ENCODE measurements at regions not wholly inside any gene's neighbourhood (a gene's known extent, or its start where the extent isn't known, plus 50 kb on each side); places are given as distances from the start of the nearest gene placed in this dataset.
A peak's percentile ranks its signal among the peaks of the same experiment; 100 is the strongest.
"Not testable (repeated sequence)": the region's sequence is repeated elsewhere in the genome, so short reads cannot be mapped to it uniquely, and the experiment has no call there.

- H3K27me3 ChIP-seq (ENCODE audit: insufficient read depth, insufficient read length); H3K36me3 ChIP-seq (ENCODE audit: insufficient read depth, insufficient read length, low read length); H3K4me1 ChIP-seq (ENCODE audit: insufficient read depth, insufficient read length); H3K9ac ChIP-seq (ENCODE audit: insufficient read length, low read depth); DNase-seq (ENCODE audit: low read depth, low spot score); H3K9me3 ChIP-seq (ENCODE audit: insufficient read depth, low read length); H3K4me3 ChIP-seq (ENCODE audit: insufficient read length, low read depth): not testable (repeated sequence)
Observed at GRCh38 chrX:63160340-63160739, 190.8 kb downstream of the SPIN4 start.

- not testable (repeated sequence) for H3K4me1 ChIP-seq (ENCODE audit: insufficient read depth, insufficient read length); H3K27me3 ChIP-seq (ENCODE audit: insufficient read depth, insufficient read length); H3K9ac ChIP-seq (ENCODE audit: insufficient read length, low read depth); H3K9me3 ChIP-seq (ENCODE audit: insufficient read depth, low read length); H3K4me3 ChIP-seq (ENCODE audit: insufficient read length, low read depth); DNase-seq (ENCODE audit: low read depth, low spot score); H3K36me3 ChIP-seq (ENCODE audit: insufficient read depth, insufficient read length, low read length)
Observed at GRCh38 chrX:63145526-63145925, 205.6 kb downstream of the SPIN4 start.

- not testable (repeated sequence) for H3K9me3 ChIP-seq (ENCODE audit: insufficient read depth, low read length); DNase-seq (ENCODE audit: low read depth, low spot score); H3K9ac ChIP-seq (ENCODE audit: insufficient read length, low read depth); H3K27me3 ChIP-seq (ENCODE audit: insufficient read depth, insufficient read length); H3K36me3 ChIP-seq (ENCODE audit: insufficient read depth, insufficient read length, low read length); H3K4me1 ChIP-seq (ENCODE audit: insufficient read depth, insufficient read length); H3K4me3 ChIP-seq (ENCODE audit: insufficient read length, low read depth)
Observed at GRCh38 chrX:63142588-63142987, 208.5 kb downstream of the SPIN4 start.

GRCh38 chrX:63135859-63136258 is 215.3 kb downstream of the SPIN4 start:
- not testable (repeated sequence) for H3K27me3 ChIP-seq (ENCODE audit: insufficient read depth, insufficient read length); H3K4me1 ChIP-seq (ENCODE audit: insufficient read depth, insufficient read length); DNase-seq (ENCODE audit: low read depth, low spot score); H3K4me3 ChIP-seq (ENCODE audit: insufficient read length, low read depth); H3K9me3 ChIP-seq (ENCODE audit: insufficient read depth, low read length); H3K36me3 ChIP-seq (ENCODE audit: insufficient read depth, insufficient read length, low read length); H3K9ac ChIP-seq (ENCODE audit: insufficient read length, low read depth)

GRCh38 chrX:63128509-63128908 is 222.6 kb downstream of the SPIN4 start:
- Histone ChIP-seq H3K27me3 (ENCODE audit: insufficient read depth, insufficient read length) (no peaks in the 10 kb centered on the region), H3K4me1 (ENCODE audit: insufficient read depth, insufficient read length) (no peaks in the 10 kb centered on the region), H3K36me3 (ENCODE audit: insufficient read depth, insufficient read length, low read length) (no peaks in the 10 kb centered on the region), H3K9me3 (ENCODE audit: insufficient read depth, low read length) (no peaks in the 10 kb centered on the region), H3K9ac (ENCODE audit: insufficient read length, low read depth) (no peak overlapping the region), H3K4me3 (ENCODE audit: insufficient read length, low read depth) (no peak overlapping the region)
- TF ChIP-seq SUZ12 (IDR thresholded peaks at IDR 0.05; ENCODE audit: extremely low read depth, insufficient read depth, insufficient read length): no peak
- TF ChIP-seq ZNF274 (IDR thresholded peaks at IDR 0.05; ENCODE audit: low read depth, low read length): no peak
- peak; percentile 47 for DNase-seq (ENCODE audit: low read depth, low spot score)

GRCh38 chrX:63115196-63115595 is 235.9 kb downstream of the SPIN4 start:
- no peaks in the 10 kb centered on the region for H3K9me3 ChIP-seq (ENCODE audit: insufficient read depth, low read length)
- TF ChIP-seq ZNF274 (IDR thresholded peaks at IDR 0.05; ENCODE audit: low read depth, low read length) (no peak), SUZ12 (IDR thresholded peaks at IDR 0.05; ENCODE audit: extremely low read depth, insufficient read depth, insufficient read length) (no peak), YY1 (IDR thresholded peaks at IDR 0.05; ENCODE audit: insufficient read depth, insufficient read length) (no peak)
- no peak for DNase-seq (ENCODE audit: low read depth, low spot score)
- no peaks in the 10 kb centered on the region for H3K36me3 ChIP-seq (ENCODE audit: insufficient read depth, insufficient read length, low read length)
- H3K9ac ChIP-seq (ENCODE audit: insufficient read length, low read depth): no peak overlapping the region
- no peaks in the 10 kb centered on the region for H3K27me3 ChIP-seq (ENCODE audit: insufficient read depth, insufficient read length)
- H3K4me3 ChIP-seq (ENCODE audit: insufficient read length, low read depth): no peak overlapping the region
- no peaks in the 10 kb centered on the region for H3K4me1 ChIP-seq (ENCODE audit: insufficient read depth, insufficient read length)

GRCh38 chrX:63101879-63102620 is 249.1 kb downstream of the SPIN4 start:
- Histone ChIP-seq H3K4me1 (ENCODE audit: insufficient read depth, insufficient read length) (no peaks in the 10 kb centered on the region), H3K27me3 (ENCODE audit: insufficient read depth, insufficient read length) (no peaks in the 10 kb centered on the region), H3K9ac (ENCODE audit: insufficient read length, low read depth) (no peak overlapping the region), H3K36me3 (ENCODE audit: insufficient read depth, insufficient read length, low read length) (no peaks in the 10 kb centered on the region), H3K9me3 (ENCODE audit: insufficient read depth, low read length) (0 out of 2 replicates have a peak, but pooled peaks cover 8% of the 10 kb centered on the region), H3K4me3 (ENCODE audit: insufficient read length, low read depth) (no peak overlapping the region)
- TF ChIP-seq YY1 (IDR thresholded peaks at IDR 0.05; ENCODE audit: insufficient read depth, insufficient read length) (no peak), SUZ12 (IDR thresholded peaks at IDR 0.05; ENCODE audit: extremely low read depth, insufficient read depth, insufficient read length) (no peak), ZNF274 (IDR thresholded peaks at IDR 0.05; ENCODE audit: low read depth, low read length) (no peak)
- DNase-seq (ENCODE audit: low read depth, low spot score): no peak

- H3K27me3 ChIP-seq (ENCODE audit: insufficient read depth, insufficient read length): no peaks in the 10 kb centered on the region
- no peak for DNase-seq (ENCODE audit: low read depth, low spot score)
- H3K4me1 ChIP-seq (ENCODE audit: insufficient read depth, insufficient read length): no peaks in the 10 kb centered on the region
- H3K36me3 ChIP-seq (ENCODE audit: insufficient read depth, insufficient read length, low read length): no peaks in the 10 kb centered on the region
- no peak overlapping the region for H3K4me3 ChIP-seq (ENCODE audit: insufficient read length, low read depth)
- TF ChIP-seq ZNF274 (IDR thresholded peaks at IDR 0.05; ENCODE audit: low read depth, low read length) (no peak), SUZ12 (IDR thresholded peaks at IDR 0.05; ENCODE audit: extremely low read depth, insufficient read depth, insufficient read length) (no peak), YY1 (IDR thresholded peaks at IDR 0.05; ENCODE audit: insufficient read depth, insufficient read length) (no peak)
- no peak overlapping the region for H3K9ac ChIP-seq (ENCODE audit: insufficient read length, low read depth)
- H3K9me3 ChIP-seq (ENCODE audit: insufficient read depth, low read length): no peaks in the 10 kb centered on the region
Observed at GRCh38 chrX:63058204-63058603, 292.9 kb downstream of the SPIN4 start.

Data from NT2/D1 (cell line).